Activated naive CD8-positive, alpha-beta T cell (primary cell): ENCODE measurements at regions not wholly inside any gene's neighbourhood (a gene's known extent, or its start where the extent isn't known, plus 50 kb on each side); places are given as distances from the start of the nearest gene placed in this dataset.
"Not testable (repeated sequence)": the region's sequence is repeated elsewhere in the genome, so short reads cannot be mapped to it uniquely, and the experiment has no call there.

ENCODE experiments used
- H3K27ac Mint-ChIP-seq: one replicate; pipeline ENCODE4 v1.8.0; 2021; ENCODE audit warnings: mixed read lengths
- H3K27me3 Mint-ChIP-seq: one replicate; pipeline ENCODE4 v1.8.0; 2021; ENCODE audit warnings: mixed read lengths
- H3K36me3 Mint-ChIP-seq: one replicate; pipeline ENCODE4 v1.8.0; 2021; ENCODE audit warnings: mixed read lengths
- H3K4me1 Mint-ChIP-seq: one replicate; pipeline ENCODE4 v1.8.0; 2021; ENCODE audit warnings: low read depth, mixed read lengths
- H3K4me3 Mint-ChIP-seq: one replicate; pipeline ENCODE4 v1.8.0; 2021; ENCODE audit warnings: mild to moderate bottlenecking, mixed read lengths
- H3K9me3 Mint-ChIP-seq: one replicate; pipeline ENCODE4 v1.8.0; 2021; ENCODE audit warnings: low read depth, mixed read lengths

- Mint-ChIP-seq H3K9me3 (peaks cover 15% of the 10 kb centered on the region), H3K27ac (no peak overlapping the region), H3K27me3 (no peaks in the 10 kb centered on the region), H3K4me1 (no peaks in the 10 kb centered on the region), H3K4me3 (no peak overlapping the region), H3K36me3 (no peaks in the 10 kb centered on the region)
These were observed 159.1 kb downstream of the HTR1A start for GRCh38 chr5:63803165-63803564.

- Mint-ChIP-seq H3K9me3 (peaks cover 7% of the 10 kb centered on the region), H3K4me3 (no peak overlapping the region), H3K4me1 (no peaks in the 10 kb centered on the region), H3K36me3 (no peaks in the 10 kb centered on the region), H3K27ac (no peak overlapping the region), H3K27me3 (no peaks in the 10 kb centered on the region)
These were observed 167.3 kb downstream of the HTR1A start for GRCh38 chr5:63794979-63795378.

- no peaks in the 10 kb centered on the region for H3K36me3 Mint-ChIP-seq
- H3K4me3 Mint-ChIP-seq = no peak overlapping the region
- no peaks in the 10 kb centered on the region for H3K4me1 Mint-ChIP-seq
- peaks cover 7% of the 10 kb centered on the region for H3K9me3 Mint-ChIP-seq
- no peak overlapping the region for H3K27ac Mint-ChIP-seq
- H3K27me3 Mint-ChIP-seq = no peaks in the 10 kb centered on the region
These were observed 167.9 kb downstream of the HTR1A start for GRCh38 chr5:63794296-63794695.

GRCh38 chr5:63774939-63775338, 187.3 kb downstream of the HTR1A start:
- Mint-ChIP-seq H3K27ac (no peak overlapping the region), H3K9me3 (peaks cover 8% of the 10 kb centered on the region), H3K36me3 (no peaks in the 10 kb centered on the region), H3K4me1 (no peaks in the 10 kb centered on the region), H3K4me3 (no peak overlapping the region), H3K27me3 (no peaks in the 10 kb centered on the region)

- H3K4me3 Mint-ChIP-seq = no peak overlapping the region
- peaks cover 11% of the 10 kb centered on the region for H3K9me3 Mint-ChIP-seq
- H3K36me3 Mint-ChIP-seq = no peaks in the 10 kb centered on the region
- no peaks in the 10 kb centered on the region for H3K4me1 Mint-ChIP-seq
- no peak overlapping the region for H3K27ac Mint-ChIP-seq
- H3K27me3 Mint-ChIP-seq = no peaks in the 10 kb centered on the region
These were observed 194.0 kb downstream of the HTR1A start for GRCh38 chr5:63768221-63768620.

- no peak overlapping the region for H3K27ac Mint-ChIP-seq
- H3K36me3 Mint-ChIP-seq = no peaks in the 10 kb centered on the region
- no peak overlapping the region for H3K4me3 Mint-ChIP-seq
- no peaks in the 10 kb centered on the region for H3K27me3 Mint-ChIP-seq
- no peaks in the 10 kb centered on the region for H3K4me1 Mint-ChIP-seq
- H3K9me3 Mint-ChIP-seq = peaks cover 10% of the 10 kb centered on the region
These were observed 201.3 kb downstream of the HTR1A start for GRCh38 chr5:63760965-63761364.

- no peak overlapping the region for H3K4me3 Mint-ChIP-seq
- H3K36me3 Mint-ChIP-seq = no peaks in the 10 kb centered on the region
- H3K27ac Mint-ChIP-seq = no peak overlapping the region
- H3K4me1 Mint-ChIP-seq = no peaks in the 10 kb centered on the region
- peaks cover 11% of the 10 kb centered on the region for H3K9me3 Mint-ChIP-seq
- no peaks in the 10 kb centered on the region for H3K27me3 Mint-ChIP-seq
These were observed 219.0 kb downstream of the HTR1A start for GRCh38 chr5:63743096-63743798.

GRCh38 chr5:63732880-63733279, 229.4 kb downstream of the HTR1A start:
- H3K27ac Mint-ChIP-seq, H3K36me3 Mint-ChIP-seq, H3K4me1 Mint-ChIP-seq, H3K4me3 Mint-ChIP-seq, H3K9me3 Mint-ChIP-seq, H3K27me3 Mint-ChIP-seq: not testable (repeated sequence)

- Mint-ChIP-seq H3K9me3 (peaks cover 16% of the 10 kb centered on the region), H3K36me3 (no peaks in the 10 kb centered on the region), H3K4me3 (no peak overlapping the region), H3K27me3 (no peaks in the 10 kb centered on the region), H3K4me1 (no peaks in the 10 kb centered on the region), H3K27ac (no peak overlapping the region)
These were observed 234.7 kb downstream of the HTR1A start for GRCh38 chr5:63727583-63727982.

- no peaks in the 10 kb centered on the region for H3K4me1 Mint-ChIP-seq
- no peak overlapping the region for H3K27ac Mint-ChIP-seq
- H3K36me3 Mint-ChIP-seq = no peaks in the 10 kb centered on the region
- no peaks in the 10 kb centered on the region for H3K27me3 Mint-ChIP-seq
- no peak overlapping the region for H3K4me3 Mint-ChIP-seq
- H3K9me3 Mint-ChIP-seq = peaks cover 13% of the 10 kb centered on the region
These were observed 235.7 kb downstream of the HTR1A start for GRCh38 chr5:63726496-63726895.

- no peaks in the 10 kb centered on the region for H3K27me3 Mint-ChIP-seq
- no peak overlapping the region for H3K4me3 Mint-ChIP-seq
- peaks cover 8% of the 10 kb centered on the region for H3K9me3 Mint-ChIP-seq
- H3K27ac Mint-ChIP-seq = no peak overlapping the region
- no peaks in the 10 kb centered on the region for H3K4me1 Mint-ChIP-seq
- no peaks in the 10 kb centered on the region for H3K36me3 Mint-ChIP-seq
These were observed 243.1 kb downstream of the HTR1A start for GRCh38 chr5:63719147-63719546.

- no peaks in the 10 kb centered on the region for H3K4me1 Mint-ChIP-seq
- no peaks in the 10 kb centered on the region for H3K36me3 Mint-ChIP-seq
- H3K27me3 Mint-ChIP-seq = no peaks in the 10 kb centered on the region
- no peak overlapping the region for H3K27ac Mint-ChIP-seq
- H3K9me3 Mint-ChIP-seq = peaks cover 4% of the 10 kb centered on the region
- H3K4me3 Mint-ChIP-seq = no peak overlapping the region
These were observed 262.0 kb downstream of the HTR1A start for GRCh38 chr5:63700241-63700640.

GRCh38 chr5:63697811-63698210, 264.4 kb downstream of the HTR1A start:
- H3K27me3 Mint-ChIP-seq = no peaks in the 10 kb centered on the region
- H3K36me3 Mint-ChIP-seq = no peaks in the 10 kb centered on the region
- H3K4me1 Mint-ChIP-seq = no peaks in the 10 kb centered on the region
- no peaks in the 10 kb centered on the region for H3K9me3 Mint-ChIP-seq
- no peak overlapping the region for H3K4me3 Mint-ChIP-seq
- H3K27ac Mint-ChIP-seq = no peak overlapping the region

- Mint-ChIP-seq H3K36me3 (no peaks in the 10 kb centered on the region), H3K4me3 (no peak overlapping the region), H3K4me1 (no peaks in the 10 kb centered on the region), H3K27me3 (no peaks in the 10 kb centered on the region), H3K27ac (no peak overlapping the region), H3K9me3 (no peaks in the 10 kb centered on the region)
These were observed 271.7 kb downstream of the HTR1A start for GRCh38 chr5:63690546-63690945.

- Mint-ChIP-seq H3K9me3 (no peaks in the 10 kb centered on the region), H3K4me1 (no peaks in the 10 kb centered on the region), H3K27ac (no peak overlapping the region), H3K27me3 (no peaks in the 10 kb centered on the region), H3K4me3 (no peak overlapping the region), H3K36me3 (no peaks in the 10 kb centered on the region)
These were observed 274.3 kb downstream of the HTR1A start for GRCh38 chr5:63687854-63688516.

- H3K4me1 Mint-ChIP-seq = no peaks in the 10 kb centered on the region
- no peak overlapping the region for H3K27ac Mint-ChIP-seq
- H3K9me3 Mint-ChIP-seq = no peaks in the 10 kb centered on the region
- H3K36me3 Mint-ChIP-seq = no peaks in the 10 kb centered on the region
- no peak overlapping the region for H3K4me3 Mint-ChIP-seq
- no peaks in the 10 kb centered on the region for H3K27me3 Mint-ChIP-seq
These were observed 275.3 kb downstream of the HTR1A start for GRCh38 chr5:63686938-63687337.
